ENCODE measurements at regions not wholly inside any gene's neighbourhood (a gene's known extent, or its start where the extent isn't known, plus 50 kb on each side); places are given as distances from the start of the nearest gene placed in this dataset.

- H3K9ac ChIP-seq (ENCODE audit: insufficient read depth in 1 of 2, low read depth in 2 of 2, low read length in 2 of 2) = no peak overlapping the region
- 69% methylated on average over 4 of the region's 4 CpGs for WGBS (ENCODE audit: insufficient coverage, low coverage, missing lambda C conversion rate)
- H3K4me1 ChIP-seq (replicated peaks in 1 of 2; ENCODE audit: control insufficient read depth in 2 of 2, insufficient read depth in 2 of 2, low read length in 2 of 2) = no peaks in the 10 kb centered on the region
- ATAC-seq (no peak), DNase-seq (ENCODE audit: extremely low read depth in 1 of 4, low spot score in 3 of 4) (no peak), FAIRE-seq (no peak)
- BruUV-seq (replicated peaks) = no TSS peak
- H3K27me3 ChIP-seq (ENCODE audit: control insufficient read depth in 2 of 2, insufficient read depth in 2 of 2, low read length in 2 of 2) = no peaks in the 10 kb centered on the region
- POLR2A ChIA-PET = interaction anchor here (1.1 kb wide), 1 partner anchor 477 kb away, joined by 3 read pairs; no protein-coding TSS in a partner anchor
- H3K9me3 ChIP-seq (replicated peaks; ENCODE audit: control insufficient read depth, insufficient read depth, low read depth, low read length) = no peaks in the 10 kb centered on the region
- H4K20me1 ChIP-seq (replicated peaks; ENCODE audit: control insufficient read depth, insufficient read depth, low read length) = no peaks in the 10 kb centered on the region
- H3K9me1 ChIP-seq (ENCODE audit: control insufficient read depth, insufficient read depth, low read length) = no peaks in the 10 kb centered on the region
- H3K4me3 ChIP-seq = no peak overlapping the region
- H2AFZ ChIP-seq (ENCODE audit: low read depth, low read length) = no peak overlapping the region
- H3K36me3 ChIP-seq (ENCODE audit: control insufficient read depth, insufficient read depth, low read length) = no peaks in the 10 kb centered on the region
- CTCF ChIA-PET (ENCODE audit: low intra/inter-chr PET ratio) = no interaction called here
- no peaks in the 10 kb centered on the region for H3K79me2 ChIP-seq (ENCODE audit: control insufficient read depth, insufficient read depth, low read length)
- no peak overlapping the region for H3K4me2 ChIP-seq (ENCODE audit: insufficient read depth, low read length)
- H3K27ac ChIP-seq (ENCODE audit: extremely low read depth, low read depth, low read length) = no peak overlapping the region
- in situ Hi-C loops (cut with MboI) (no loop called here), intact Hi-C loops (cut with micrococcal nuclease) (no loop called here)
- TF ChIP-seq DPF2 (IDR thresholded peaks at IDR 0.05) (no peak), MAX (CRISPR knock-in tag; IDR thresholded peaks at IDR 0.05) (no peak), DDX20 (tag; IDR thresholded peaks at IDR 0.05; ENCODE audit: low read depth) (no peak), THAP12 (CRISPR knock-in tag; IDR thresholded peaks at IDR 0.05) (no peak), MCM2 (IDR thresholded peaks at IDR 0.05; ENCODE audit: low read depth) (no peak), ZNF766 (CRISPR knock-in tag; conservative IDR thresholded peaks at IDR 0.05) (no peak), NEUROD1 (IDR thresholded peaks at IDR 0.05; ENCODE audit: borderline replicate concordance, low read depth, low read length, partially characterized antibody) (no peak), RUNX1 (IDR thresholded peaks at IDR 0.05; ENCODE audit: low read depth) (no peak), CCNT2 (IDR thresholded peaks at IDR 0.05; ENCODE audit: borderline replicate concordance, extremely low read depth, insufficient read length, low read depth, low read length) (no peak), ZKSCAN3 (CRISPR knock-in tag; IDR thresholded peaks at IDR 0.05) (no peak)
- TF ChIP-seq, protein P1, sequence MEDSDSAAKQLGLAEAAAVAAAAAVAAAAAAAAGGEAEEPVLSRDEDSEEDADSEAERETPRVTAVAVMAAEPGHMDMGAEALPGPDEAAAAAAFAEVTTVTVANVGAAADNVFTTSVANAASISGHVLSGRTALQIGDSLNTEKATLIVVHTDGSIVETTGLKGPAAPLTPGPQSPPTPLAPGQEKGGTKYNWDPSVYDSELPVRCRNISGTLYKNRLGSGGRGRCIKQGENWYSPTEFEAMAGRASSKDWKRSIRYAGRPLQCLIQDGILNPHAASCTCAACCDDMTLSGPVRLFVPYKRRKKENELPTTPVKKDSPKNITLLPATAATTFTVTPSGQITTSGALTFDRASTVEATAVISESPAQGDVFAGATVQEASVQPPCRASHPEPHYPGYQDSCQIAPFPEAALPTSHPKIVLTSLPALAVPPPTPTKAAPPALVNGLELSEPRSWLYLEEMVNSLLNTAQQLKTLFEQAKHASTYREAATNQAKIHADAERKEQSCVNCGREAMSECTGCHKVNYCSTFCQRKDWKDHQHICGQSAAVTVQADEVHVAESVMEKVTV (CRISPR knock-in tag; IDR thresholded peaks at IDR 0.05) = no peak
These were observed 82.6 kb downstream of the FAM217A start for GRCh38 chr6:3996349-3996748.
